Sigmoid colon (tissue), 6 donors: ENCODE measurements at regions not wholly inside any gene's neighbourhood (a gene's known extent, or its start where the extent isn't known, plus 50 kb on each side); places are given as distances from the start of the nearest gene placed in this dataset.

Experiments
- DNase-seq: peaks from one replicate; pipeline ENCODE4 v3.0.0-alpha.2; 2019
- H3K27ac ChIP-seq, 4 donors: fragments of 200-600 bp; sonication (generic); one replicate each; pipeline ENCODE4 v1.5.1; 2016 to 2019; ENCODE audit warnings: mild to moderate bottlenecking in 1 of 4
- H3K27me3 ChIP-seq, 3 donors: fragments of 200-600 bp; sonication (generic); one replicate each; pipeline ENCODE4 v1.5.1; 2019; ENCODE audit warnings: mild to moderate bottlenecking in 1 of 3
- H3K36me3 ChIP-seq, 4 donors: fragments of 200-600 bp; sonication (generic); one replicate each; pipeline ENCODE4 v1.5.1; 2016 to 2019
- H3K4me1 ChIP-seq, 4 donors: fragments of 200-600 bp; sonication (generic); one replicate each; pipeline ENCODE4 v1.5.1; 2017 to 2019
- H3K4me3 ChIP-seq, 4 donors: fragments of 200-600 bp; sonication (generic); one replicate each; pipeline ENCODE4 v1.5.1; 2017 to 2019; ENCODE audit warnings: mild to moderate bottlenecking in 2 of 4, moderate library complexity in 1 of 4
- H3K9me3 ChIP-seq, 4 donors: fragments of 200-600 bp in 3 of 4; sonication (generic) in 3 of 4; one replicate each; pipeline versions ENCODE4 v1.5.1 to v1.6.1; 2013 to 2019
- CTCF ChIP-seq, 4 experiments: fragments of 450-650 bp in 3 of 4; fragments of 200-600 bp in 1 of 4; IDR thresholded peaks; one replicate each; pipeline ENCODE4 v1.5.1; 2016 to 2019; ENCODE audit warnings: antibody characterized with exemption in 4 of 4, mild to moderate bottlenecking in 3 of 4, moderate library complexity in 2 of 4
- EP300 ChIP-seq, 4 donors: sonication (generic); formaldehyde crosslinking; IDR thresholded peaks; one replicate each; pipeline ENCODE4 v1.6.1; 2017; ENCODE audit warnings: antibody characterized with exemption in 4 of 4
- POLR2A ChIP-seq, 2 donors: fragments of 450-650 bp; IDR thresholded peaks; one replicate each; pipeline ENCODE4 v1.6.1; 2016; ENCODE audit warnings: antibody characterized with exemption in 2 of 2, mild to moderate bottlenecking in 2 of 2, moderate library complexity in 2 of 2
- POLR2AphosphoS5 ChIP-seq, 4 donors: sonication (generic); formaldehyde crosslinking; IDR thresholded peaks; one replicate each; pipeline ENCODE4 v1.6.1; 2017; ENCODE audit warnings: antibody characterized with exemption in 4 of 4
- WGBS, 2 donors: extraction: QIAGEN DNeasy Blood & Tissue Kit; methylation state at CpG; one replicate each; pipeline ENCODE4 v1.1.7; 2013; 5-methylcytosine and 5-hydroxymethylcytosine counted together
- intact Hi-C: fragments of 100-400 bp; cut with DNase I; formaldehyde crosslinking; loops from one replicate; pipeline ENCODE4 v1.15.1; 2023
- donor health status: healthy with polysubstance abuse.
- donor health status: healthy.

- intact Hi-C loops = no loop called here
- H3K4me1 ChIP-seq = no peaks in the 10 kb centered on the region
- no peaks in the 10 kb centered on the region for H3K27me3 ChIP-seq
- H3K4me3 ChIP-seq = no peak overlapping the region
- no peak overlapping the region for H3K27ac ChIP-seq
- no peaks in the 10 kb centered on the region for H3K36me3 ChIP-seq
- no peaks in the 10 kb centered on the region for H3K9me3 ChIP-seq
- WGBS, 2 donors = 91 to 94% methylated on average over 3 of the region's 3 CpGs
- no peak for TF ChIP-seq CTCF (IDR thresholded peaks at IDR 0.05)
- no peak for TF ChIP-seq EP300 (IDR thresholded peaks at IDR 0.05)
- no peak for TF ChIP-seq POLR2A (IDR thresholded peaks at IDR 0.05)
- TF ChIP-seq POLR2AphosphoS5 (IDR thresholded peaks at IDR 0.05) = no peak
- no peak for DNase-seq
These were observed 429.0 kb downstream of the ZNF608 start for GRCh38 chr5:124317451-124317850.

- DNase-seq = no peak
- TF ChIP-seq CTCF (IDR thresholded peaks at IDR 0.05) (no peak), EP300 (IDR thresholded peaks at IDR 0.05) (no peak), POLR2A (IDR thresholded peaks at IDR 0.05) (no peak), POLR2AphosphoS5 (IDR thresholded peaks at IDR 0.05) (no peak)
- no peaks in the 10 kb centered on the region for H3K9me3 ChIP-seq
- H3K27me3 ChIP-seq = no peaks in the 10 kb centered on the region
- H3K4me3 ChIP-seq = no peak overlapping the region
- 94 to 96% methylated on average over 3 of the region's 3 CpGs for WGBS, 2 donors
- H3K36me3 ChIP-seq = no peaks in the 10 kb centered on the region
- no peaks in the 10 kb centered on the region for H3K4me1 ChIP-seq
- H3K27ac ChIP-seq = no peak overlapping the region
- intact Hi-C loops = no loop called here
These were observed 430.6 kb downstream of the ZNF608 start for GRCh38 chr5:124315741-124316415.

- intact Hi-C loops = no loop called here
- Histone ChIP-seq H3K27me3 (no peaks in the 10 kb centered on the region), H3K4me1 (peaks cover 0 to 13% (median 9%) of the 10 kb centered on the region in 4 donors), H3K9me3 (no peaks in the 10 kb centered on the region), H3K36me3 (no peaks in the 10 kb centered on the region), H3K4me3 (no peak overlapping the region), H3K27ac (no peak overlapping the region)
- TF ChIP-seq CTCF (IDR thresholded peaks at IDR 0.05) (no peak), EP300 (IDR thresholded peaks at IDR 0.05) (no peak), POLR2A (IDR thresholded peaks at IDR 0.05) (no peak), POLR2AphosphoS5 (IDR thresholded peaks at IDR 0.05) (no peak)
- 22 to 52% methylated on average over 3 of the region's 3 CpGs for WGBS, 2 donors
- no peak for DNase-seq
These were observed 436.0 kb downstream of the ZNF608 start for GRCh38 chr5:124310453-124310852.

GRCh38 chr5:124309241-124309980 lies 437.0 kb downstream of the ZNF608 start:
- peaks cover 0 to 13% (median 9%) of the 10 kb centered on the region in 4 donors for H3K4me1 ChIP-seq
- no peak for TF ChIP-seq CTCF (IDR thresholded peaks at IDR 0.05)
- TF ChIP-seq EP300 (IDR thresholded peaks at IDR 0.05) = no peak
- no peak for TF ChIP-seq POLR2AphosphoS5 (IDR thresholded peaks at IDR 0.05)
- no peak for TF ChIP-seq POLR2A (IDR thresholded peaks at IDR 0.05)
- H3K9me3 ChIP-seq = no peaks in the 10 kb centered on the region
- 56 to 68% methylated on average over 11 of the region's 11 CpGs for WGBS, 2 donors
- H3K4me3 ChIP-seq = no peak overlapping the region
- intact Hi-C loops = no loop called here
- DNase-seq = no peak
- H3K36me3 ChIP-seq = no peaks in the 10 kb centered on the region
- no peaks in the 10 kb centered on the region for H3K27me3 ChIP-seq
- H3K27ac ChIP-seq = no peak overlapping the region
